Natural killer cell (primary cell): ENCODE measurements at regions not wholly inside any gene's neighbourhood (a gene's known extent, or its start where the extent isn't known, plus 50 kb on each side); places are given as distances from the start of the nearest gene placed in this dataset.

Experiments
- ATAC-seq, 3 donors: fragments of 150-1000 bp in 2 of 3; fragments of 200-7000 bp in 1 of 3; cut with Tn5 transposase; 1 replicate in 1 of 3; 2 replicates in 2 of 3; pipeline ENCODE4 v1.10.0; 2021; ENCODE audit warnings: mild to moderate bottlenecking in 2 of 3, moderate library complexity in 2 of 3
- DNase-seq, 2 donors: peaks; one replicate each; pipeline versions ENCODE4 v3.0.0 to v3.0.0-alpha.2; 2013 to 2021; ENCODE audit warnings: mixed read lengths in 1 of 2
- H3K27ac ChIP-seq: one replicate; pipeline ENCODE4 v1.5.1; 2013; ENCODE audit warnings: mild to moderate bottlenecking, low read length
- H3K27me3 ChIP-seq: one replicate; pipeline ENCODE4 v1.6.1; 2013; ENCODE audit warnings: low read length; ENCODE audit not compliant: control insufficient read depth, insufficient read depth
- H3K36me3 ChIP-seq: one replicate; pipeline ENCODE4 v1.6.1; 2013; ENCODE audit warnings: low read length; ENCODE audit not compliant: control insufficient read depth, insufficient read depth
- H3K4me1 ChIP-seq: one replicate; pipeline ENCODE4 v1.6.1; 2013; ENCODE audit warnings: low read length; ENCODE audit not compliant: control insufficient read depth, insufficient read depth
- H3K4me3 ChIP-seq: one replicate; pipeline ENCODE4 v1.5.1; 2013; ENCODE audit warnings: low read length
- H3K9me3 ChIP-seq: one replicate; pipeline ENCODE4 v1.6.1; 2013; ENCODE audit warnings: low read length; ENCODE audit not compliant: control insufficient read depth, insufficient read depth
- H3K27ac Mint-ChIP-seq, 2 donors: one replicate each; pipeline ENCODE4 v1.8.0; 2022; ENCODE audit warnings: mild to moderate bottlenecking in 2 of 2, mixed read lengths in 2 of 2, moderate library complexity in 1 of 2
- H3K27me3 Mint-ChIP-seq, 2 donors: one replicate each; pipeline ENCODE4 v1.8.0; 2022; ENCODE audit warnings: low read depth in 2 of 2, mixed read lengths in 2 of 2
- H3K36me3 Mint-ChIP-seq: one replicate; pipeline ENCODE4 v1.8.0; 2022; ENCODE audit warnings: mixed read lengths
- H3K4me1 Mint-ChIP-seq, 2 donors: one replicate each; pipeline ENCODE4 v1.8.0; 2022; ENCODE audit warnings: mixed read lengths in 2 of 2
- H3K4me3 Mint-ChIP-seq: one replicate; pipeline ENCODE4 v1.8.0; 2022; ENCODE audit warnings: mild to moderate bottlenecking, moderate library complexity, mixed read lengths
- H3K9me3 Mint-ChIP-seq, 2 donors: one replicate each; pipeline ENCODE4 v1.8.0; 2022; ENCODE audit warnings: mixed read lengths in 2 of 2
- WGBS: methylation state at CpG from one replicate; pipeline ENCODE4 v1.1.7; 2013; ENCODE audit warnings: missing lambda C conversion rate; ENCODE audit not compliant: insufficient coverage; 5-methylcytosine and 5-hydroxymethylcytosine counted together
- intact Hi-C: fragments of 100-400 bp; cut with micrococcal nuclease; formaldehyde crosslinking; loops from one replicate; pipeline ENCODE4 v1.14.2; 2022
- TF ChIP-seq, protein P1 (sequence below): fragments of 200-600 bp; IDR thresholded peaks from one replicate; pipeline ENCODE4 v1.8.0; 2022; ENCODE audit warnings: antibody characterized with exemption

DNA sequence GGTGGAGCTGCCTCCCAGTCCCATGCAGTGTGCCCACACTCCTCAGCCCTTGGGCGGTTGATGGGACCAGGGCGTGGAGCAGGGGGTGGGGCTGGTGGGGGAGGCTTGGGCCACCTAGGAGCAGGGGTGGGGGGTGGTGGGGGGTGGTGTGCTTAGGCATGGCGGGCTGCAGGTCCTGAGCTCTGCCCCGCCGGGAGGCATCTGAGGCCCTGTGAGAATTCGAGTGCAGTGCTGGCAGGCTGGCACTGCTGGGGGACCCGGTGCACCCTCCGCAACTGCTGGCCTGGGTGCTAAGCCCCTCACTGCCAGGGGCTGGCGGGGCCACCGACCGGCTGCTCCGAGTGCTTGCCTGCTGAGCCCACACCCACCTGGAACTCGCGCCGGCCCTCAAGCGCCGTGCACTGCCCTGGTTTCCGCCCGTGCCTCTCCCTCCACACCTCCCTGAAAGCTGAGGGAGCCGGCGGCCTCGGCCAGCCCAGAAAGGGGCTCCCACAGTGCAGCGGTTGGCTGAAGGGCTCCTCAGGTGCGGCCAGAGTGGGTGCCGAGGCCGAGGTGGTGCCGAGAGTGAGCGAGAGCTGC is 59.6 kb upstream of the PRL start:
- Mint-ChIP-seq H3K36me3 (no peaks in the 10 kb centered on the region), H3K9me3 (peaks cover 5 to 6% of the 10 kb centered on the region in 2 donors), H3K4me1 (no peaks in the 10 kb centered on the region), H3K4me3 (no peak overlapping the region), H3K27me3 (no peaks in the 10 kb centered on the region), H3K27ac (no peak overlapping the region)
- no peak overlapping the region for H3K27ac ChIP-seq
- H3K36me3 ChIP-seq: no peaks in the 10 kb centered on the region
- H3K9me3 ChIP-seq: no peaks in the 10 kb centered on the region
- H3K27me3 ChIP-seq: no peaks in the 10 kb centered on the region
- DNase-seq (no peak), ATAC-seq (no peak)
- H3K4me3 ChIP-seq: no peak overlapping the region
- whole genome bisulfite sequencing: 73% methylated on average over 27 of the region's 28 CpGs
- TF ChIP-seq, protein P1, sequence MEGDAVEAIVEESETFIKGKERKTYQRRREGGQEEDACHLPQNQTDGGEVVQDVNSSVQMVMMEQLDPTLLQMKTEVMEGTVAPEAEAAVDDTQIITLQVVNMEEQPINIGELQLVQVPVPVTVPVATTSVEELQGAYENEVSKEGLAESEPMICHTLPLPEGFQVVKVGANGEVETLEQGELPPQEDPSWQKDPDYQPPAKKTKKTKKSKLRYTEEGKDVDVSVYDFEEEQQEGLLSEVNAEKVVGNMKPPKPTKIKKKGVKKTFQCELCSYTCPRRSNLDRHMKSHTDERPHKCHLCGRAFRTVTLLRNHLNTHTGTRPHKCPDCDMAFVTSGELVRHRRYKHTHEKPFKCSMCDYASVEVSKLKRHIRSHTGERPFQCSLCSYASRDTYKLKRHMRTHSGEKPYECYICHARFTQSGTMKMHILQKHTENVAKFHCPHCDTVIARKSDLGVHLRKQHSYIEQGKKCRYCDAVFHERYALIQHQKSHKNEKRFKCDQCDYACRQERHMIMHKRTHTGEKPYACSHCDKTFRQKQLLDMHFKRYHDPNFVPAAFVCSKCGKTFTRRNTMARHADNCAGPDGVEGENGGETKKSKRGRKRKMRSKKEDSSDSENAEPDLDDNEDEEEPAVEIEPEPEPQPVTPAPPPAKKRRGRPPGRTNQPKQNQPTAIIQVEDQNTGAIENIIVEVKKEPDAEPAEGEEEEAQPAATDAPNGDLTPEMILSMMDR: no peak
- no peaks in the 10 kb centered on the region for H3K4me1 ChIP-seq
- intact Hi-C loops: no loop called here

DNA sequence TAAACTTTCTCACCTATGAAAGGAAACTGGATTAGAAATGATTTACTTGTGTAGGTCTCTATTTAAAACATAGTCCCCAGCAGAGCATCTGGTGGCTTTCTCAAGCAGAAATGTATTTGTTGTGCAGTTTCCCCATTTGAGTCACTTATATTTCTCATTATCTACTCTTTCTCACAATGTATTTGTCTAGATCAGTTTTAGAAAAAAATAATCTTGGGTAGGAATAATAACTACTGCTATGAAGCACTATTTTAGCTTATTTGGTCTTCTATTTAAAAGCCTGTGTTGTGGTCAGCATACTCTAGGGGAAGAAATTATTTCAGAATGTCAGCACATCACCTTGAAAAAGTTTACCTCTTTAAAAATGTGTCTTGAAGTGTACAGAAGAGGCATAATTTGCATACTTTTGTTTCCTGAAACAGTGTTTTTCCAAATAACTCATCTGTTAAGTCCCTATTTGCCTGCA is 60.9 kb upstream of the PRL start:
- ATAC-seq (no peak), DNase-seq (no peak)
- Histone ChIP-seq H3K27ac (no peak overlapping the region), H3K27me3 (no peaks in the 10 kb centered on the region), H3K9me3 (no peaks in the 10 kb centered on the region), H3K4me1 (no peaks in the 10 kb centered on the region), H3K4me3 (no peak overlapping the region), H3K36me3 (no peaks in the 10 kb centered on the region)
- Mint-ChIP-seq H3K4me3 (no peak overlapping the region), H3K9me3 (peaks cover 5 to 6% of the 10 kb centered on the region in 2 donors), H3K36me3 (no peaks in the 10 kb centered on the region), H3K27ac (no peak overlapping the region), H3K4me1 (no peaks in the 10 kb centered on the region), H3K27me3 (no peaks in the 10 kb centered on the region)
- intact Hi-C loops: no loop called here
- TF ChIP-seq, protein P1: no peak

DNA sequence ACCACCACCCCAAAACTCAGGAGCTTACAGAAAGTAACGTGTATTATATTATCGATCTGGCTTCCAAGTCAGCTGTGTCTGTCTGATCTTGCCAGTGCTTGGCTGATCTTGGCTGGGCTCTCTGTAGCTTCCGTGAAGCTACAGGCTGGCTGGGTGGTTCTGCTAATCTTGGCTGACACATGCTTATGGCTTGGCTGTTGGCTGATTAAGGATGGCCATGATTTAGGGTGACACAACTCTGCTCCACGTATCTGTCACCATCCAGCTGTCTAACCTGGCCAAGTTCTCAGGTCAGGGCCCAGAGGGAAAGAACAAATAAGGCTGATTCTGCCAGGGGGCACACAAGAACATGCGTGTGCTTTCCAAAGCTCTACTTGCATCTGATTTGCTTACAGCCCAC is 64.7 kb upstream of the PRL start:
- Mint-ChIP-seq H3K27me3 (no peaks in the 10 kb centered on the region), H3K4me1 (no peaks in the 10 kb centered on the region), H3K27ac (no peak overlapping the region), H3K4me3 (no peak overlapping the region), H3K36me3 (no peaks in the 10 kb centered on the region), H3K9me3 (peaks cover 5 to 6% of the 10 kb centered on the region in 2 donors)
- no peaks in the 10 kb centered on the region for H3K9me3 ChIP-seq
- no peaks in the 10 kb centered on the region for H3K27me3 ChIP-seq
- 94% methylated on average over 5 of the region's 5 CpGs for WGBS
- ATAC-seq: no peak
- no peak for DNase-seq
- H3K4me1 ChIP-seq: no peaks in the 10 kb centered on the region
- TF ChIP-seq, protein P1: no peak
- no peak overlapping the region for H3K4me3 ChIP-seq
- no peak overlapping the region for H3K27ac ChIP-seq
- H3K36me3 ChIP-seq: no peaks in the 10 kb centered on the region
- intact Hi-C loops: no loop called here

DNA sequence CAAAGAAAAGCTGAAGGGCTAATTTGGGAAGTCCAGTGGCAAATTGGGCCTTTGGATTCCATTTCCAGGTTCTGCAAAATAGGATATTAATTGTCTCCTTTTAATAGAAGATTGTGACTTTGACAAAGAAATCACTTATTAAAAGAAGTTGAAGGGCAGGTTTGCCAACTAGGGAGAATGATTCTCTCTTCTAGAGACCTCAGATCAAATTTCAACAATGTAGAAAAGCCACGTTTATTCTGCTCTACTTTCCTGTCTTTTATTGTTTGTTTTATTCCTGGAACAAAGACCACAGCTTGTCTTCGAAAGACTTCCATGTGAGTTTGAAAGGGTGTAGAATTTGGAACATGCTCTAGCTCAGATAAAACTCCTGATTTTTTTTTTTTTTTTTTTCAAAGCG is 65.5 kb upstream of the PRL start:
- H3K4me1 ChIP-seq: no peaks in the 10 kb centered on the region
- 70% methylated on average over 2 of the region's 3 CpGs for WGBS
- ATAC-seq (no peak), DNase-seq (no peak)
- Mint-ChIP-seq H3K4me1 (no peaks in the 10 kb centered on the region), H3K9me3 (peaks cover 3 to 6% of the 10 kb centered on the region in 2 donors), H3K27me3 (no peaks in the 10 kb centered on the region), H3K4me3 (no peak overlapping the region), H3K27ac (no peak overlapping the region), H3K36me3 (no peaks in the 10 kb centered on the region)
- no peaks in the 10 kb centered on the region for H3K27me3 ChIP-seq
- H3K36me3 ChIP-seq: no peaks in the 10 kb centered on the region
- no peak overlapping the region for H3K4me3 ChIP-seq
- H3K9me3 ChIP-seq: no peaks in the 10 kb centered on the region
- intact Hi-C loops: no loop called here
- no peak overlapping the region for H3K27ac ChIP-seq
- TF ChIP-seq, protein P1: no peak
